ENCODE measurements at regions not wholly inside any gene's neighbourhood (a gene's known extent, or its start where the extent isn't known, plus 50 kb on each side); places are given as distances from the start of the nearest gene placed in this dataset.

DNA sequence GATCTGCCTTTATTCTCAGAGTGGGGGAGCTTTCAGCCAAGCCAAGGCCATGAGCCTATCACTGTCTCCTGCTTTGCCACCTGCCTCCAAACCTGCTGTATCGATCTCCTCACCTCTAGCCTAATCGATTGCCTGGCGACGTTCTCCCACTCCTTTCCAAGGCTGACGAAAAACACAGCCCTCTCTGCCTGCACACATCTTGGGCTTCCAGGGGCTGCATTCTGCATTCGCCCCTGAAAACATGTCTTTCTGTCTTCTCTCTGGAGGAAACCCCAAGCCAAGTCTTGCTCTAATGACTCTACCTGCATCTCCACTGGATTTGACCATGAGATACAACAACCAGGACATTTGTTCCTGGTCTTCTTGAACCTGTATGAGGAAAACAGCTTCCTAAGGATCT, 540.7 kb downstream of the BCL11B start:
- Histone ChIP-seq H3K4me1 (no peaks in the 10 kb centered on the region), H3K9me3 (no peaks in the 10 kb centered on the region), H3K27ac (no peak overlapping the region), H3K4me3 (no peak overlapping the region), H3K36me3 (no peaks in the 10 kb centered on the region), H3K27me3 (peaks cover 0 to 9% of the 10 kb centered on the region in 2 donors)
- TF ChIP-seq, protein P1, sequence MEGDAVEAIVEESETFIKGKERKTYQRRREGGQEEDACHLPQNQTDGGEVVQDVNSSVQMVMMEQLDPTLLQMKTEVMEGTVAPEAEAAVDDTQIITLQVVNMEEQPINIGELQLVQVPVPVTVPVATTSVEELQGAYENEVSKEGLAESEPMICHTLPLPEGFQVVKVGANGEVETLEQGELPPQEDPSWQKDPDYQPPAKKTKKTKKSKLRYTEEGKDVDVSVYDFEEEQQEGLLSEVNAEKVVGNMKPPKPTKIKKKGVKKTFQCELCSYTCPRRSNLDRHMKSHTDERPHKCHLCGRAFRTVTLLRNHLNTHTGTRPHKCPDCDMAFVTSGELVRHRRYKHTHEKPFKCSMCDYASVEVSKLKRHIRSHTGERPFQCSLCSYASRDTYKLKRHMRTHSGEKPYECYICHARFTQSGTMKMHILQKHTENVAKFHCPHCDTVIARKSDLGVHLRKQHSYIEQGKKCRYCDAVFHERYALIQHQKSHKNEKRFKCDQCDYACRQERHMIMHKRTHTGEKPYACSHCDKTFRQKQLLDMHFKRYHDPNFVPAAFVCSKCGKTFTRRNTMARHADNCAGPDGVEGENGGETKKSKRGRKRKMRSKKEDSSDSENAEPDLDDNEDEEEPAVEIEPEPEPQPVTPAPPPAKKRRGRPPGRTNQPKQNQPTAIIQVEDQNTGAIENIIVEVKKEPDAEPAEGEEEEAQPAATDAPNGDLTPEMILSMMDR (IDR thresholded peaks at IDR 0.05) = no peak
- no peak for DNase-seq
- intact Hi-C loops (cut with DNase I; ENCODE audit: low total_unique reads) = no loop called here

DNA sequence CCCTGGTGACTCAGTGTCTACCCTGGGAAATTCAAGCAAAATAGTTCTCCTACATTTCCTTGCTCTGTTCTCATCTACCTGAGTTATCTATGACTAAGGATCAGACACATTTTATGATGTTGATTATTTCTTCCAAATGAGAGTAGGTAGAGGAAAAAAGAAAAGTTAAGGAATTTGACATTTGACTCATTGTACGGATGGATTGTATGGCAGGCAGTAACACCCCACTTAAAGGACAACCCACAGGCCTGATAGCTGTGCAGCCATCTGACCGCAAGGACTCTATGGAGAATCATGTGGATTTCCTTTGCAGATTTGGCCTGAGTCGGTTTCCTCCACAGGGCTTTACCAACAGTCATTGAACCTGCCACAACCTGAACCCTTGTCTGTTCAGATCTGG, 540.3 kb downstream of the BCL11B start:
- Histone ChIP-seq H3K27ac (no peak overlapping the region), H3K36me3 (no peaks in the 10 kb centered on the region), H3K9me3 (no peaks in the 10 kb centered on the region), H3K4me3 (no peak overlapping the region), H3K4me1 (no peaks in the 10 kb centered on the region), H3K27me3 (peaks cover 0 to 9% of the 10 kb centered on the region in 2 donors)
- no peak for DNase-seq
- TF ChIP-seq, protein P1 (IDR thresholded peaks at IDR 0.05) = no peak
- intact Hi-C loops (cut with DNase I; ENCODE audit: low total_unique reads) = no loop called here

- H3K9me3 ChIP-seq = no peaks in the 10 kb centered on the region
- H3K4me3 ChIP-seq = no peak overlapping the region
- H3K36me3 ChIP-seq = no peaks in the 10 kb centered on the region
- no peak overlapping the region for H3K27ac ChIP-seq
- intact Hi-C loops (cut with DNase I; ENCODE audit: low total_unique reads) = no loop called here
- no peaks in the 10 kb centered on the region for H3K27me3 ChIP-seq
- DNase-seq = no peak
- H3K4me1 ChIP-seq = no peaks in the 10 kb centered on the region
- TF ChIP-seq, protein P1 (IDR thresholded peaks at IDR 0.05) = no peak
Observed at GRCh38 chr14:98733536-98733935, 538.5 kb downstream of the BCL11B start.

DNA sequence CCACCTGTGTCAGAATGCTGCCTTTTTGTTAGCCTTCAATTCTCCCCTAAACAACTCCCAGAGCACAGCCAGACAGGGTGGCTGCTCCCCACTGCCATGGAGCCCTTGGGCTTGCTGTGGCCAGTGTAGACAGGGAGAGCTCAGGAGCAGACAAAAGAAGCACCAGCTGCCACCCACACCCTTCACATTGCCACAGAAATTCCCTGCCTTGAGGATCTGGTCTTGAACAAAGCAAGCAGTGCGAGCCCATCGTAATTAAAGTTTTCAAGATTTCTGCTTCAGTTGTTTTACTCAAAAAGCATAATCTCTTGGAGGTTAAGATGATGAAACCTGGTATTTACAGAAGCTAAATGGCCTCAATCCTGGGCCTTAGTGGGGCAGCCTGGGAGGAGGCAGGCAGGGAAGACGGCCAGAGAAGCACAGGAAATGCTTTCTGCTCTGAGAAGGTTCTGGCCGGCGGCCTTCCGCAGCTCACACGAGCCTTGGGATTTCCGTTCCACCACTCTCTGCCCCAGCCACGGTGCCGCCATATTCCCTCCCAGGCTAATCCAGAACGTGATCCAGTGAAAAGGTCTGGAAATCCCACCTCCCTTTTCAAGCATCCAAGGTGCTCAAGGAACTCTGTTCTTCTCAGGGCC, 535.2 kb downstream of the BCL11B start:
- DNase-seq = no peak
- TF ChIP-seq, protein P1 (IDR thresholded peaks at IDR 0.05) = no peak
- no peak overlapping the region for H3K27ac ChIP-seq
- H3K9me3 ChIP-seq = no peaks in the 10 kb centered on the region
- H3K4me3 ChIP-seq = no peak overlapping the region
- peaks cover 0 to 3% of the 10 kb centered on the region in 2 donors for H3K27me3 ChIP-seq
- intact Hi-C loops (cut with DNase I; ENCODE audit: low total_unique reads) = no loop called here
- no peaks in the 10 kb centered on the region for H3K4me1 ChIP-seq
- no peaks in the 10 kb centered on the region for H3K36me3 ChIP-seq

- Histone ChIP-seq H3K36me3 (no peaks in the 10 kb centered on the region), H3K27me3 (peaks cover 0 to 6% of the 10 kb centered on the region in 2 donors), H3K4me1 (no peaks in the 10 kb centered on the region), H3K9me3 (no peaks in the 10 kb centered on the region), H3K27ac (no peak overlapping the region), H3K4me3 (no peak overlapping the region)
- no peak for DNase-seq
- TF ChIP-seq, protein P1 (IDR thresholded peaks at IDR 0.05) = no peak
- intact Hi-C loops (cut with DNase I; ENCODE audit: low total_unique reads) = no loop called here
Observed at GRCh38 chr14:98741523-98741922, 530.5 kb downstream of the BCL11B start.

DNA sequence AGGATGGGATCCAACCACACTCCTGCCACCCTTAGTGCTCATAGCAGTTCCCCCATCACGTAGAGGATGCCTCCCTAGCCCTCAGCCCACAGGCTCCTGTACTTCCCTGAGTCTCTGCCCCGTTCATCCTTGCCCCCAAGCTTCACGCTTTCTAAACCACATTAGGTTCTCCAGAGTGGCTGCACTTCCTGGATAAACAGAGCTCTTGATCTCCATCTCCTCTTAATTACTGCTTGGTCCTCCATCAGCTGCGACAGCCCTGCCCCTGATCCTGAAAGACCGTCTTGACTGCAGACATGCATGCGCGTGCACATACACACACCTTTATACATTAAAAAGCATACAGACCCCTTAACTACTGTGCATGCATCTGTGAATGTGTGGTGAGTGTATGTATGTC, 530.0 kb downstream of the BCL11B start:
- TF ChIP-seq, protein P1 (IDR thresholded peaks at IDR 0.05) = no peak
- H3K9me3 ChIP-seq = no peaks in the 10 kb centered on the region
- H3K27ac ChIP-seq = no peak overlapping the region
- H3K36me3 ChIP-seq = no peaks in the 10 kb centered on the region
- no peak for DNase-seq
- H3K27me3 ChIP-seq = peaks cover 0 to 6% of the 10 kb centered on the region in 2 donors
- H3K4me1 ChIP-seq = no peaks in the 10 kb centered on the region
- intact Hi-C loops (cut with DNase I; ENCODE audit: low total_unique reads) = no loop called here
- no peak overlapping the region for H3K4me3 ChIP-seq
